ENCODE measurements at regions not wholly inside any gene's neighbourhood (a gene's known extent, or its start where the extent isn't known, plus 50 kb on each side); places are given as distances from the start of the nearest gene placed in this dataset.
"Not testable (repeated sequence)": the region's sequence is repeated elsewhere in the genome, so short reads cannot be mapped to it uniquely, and the experiment has no call there.

DNA sequence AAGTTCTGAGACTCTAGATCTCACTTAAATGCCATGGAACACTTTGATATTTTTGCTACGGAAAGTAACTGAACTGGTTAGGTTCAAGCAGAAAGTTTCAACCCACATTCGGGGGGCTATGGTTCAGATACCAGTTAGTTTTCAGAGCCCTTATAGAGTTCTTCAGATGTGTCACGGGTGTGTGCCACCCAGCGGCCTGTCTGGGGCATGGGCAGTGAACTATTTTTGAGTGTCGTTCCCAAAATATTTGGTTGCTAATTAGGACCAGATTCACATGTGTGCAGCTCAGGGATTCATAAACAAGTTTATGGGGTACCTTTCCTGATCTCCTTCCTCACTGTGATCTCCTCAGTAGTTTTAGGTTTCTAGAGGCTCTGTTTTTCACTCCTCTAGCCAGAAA lies 271.9 kb downstream of the C7orf25 start:
- WGBS (ENCODE audit: insufficient coverage) = 56% methylated on average over 3 of the region's 5 CpGs
- no peak overlapping the region for H3K27ac Mint-ChIP-seq
- ChIA-PET CTCF (no interaction called here), POLR2A (no interaction called here)
- H3K36me3 Mint-ChIP-seq = no peaks in the 10 kb centered on the region
- H3K27me3 ChIP-seq (replicated peaks in 1 of 2; ENCODE audit: control insufficient read depth in 2 of 2, extremely low read depth in 1 of 2, insufficient read depth in 2 of 2, low read length in 1 of 2) = no peaks in the 10 kb centered on the region
- H3K36me3 ChIP-seq (ENCODE audit: control insufficient read depth in 2 of 2, extremely low read depth in 1 of 2, insufficient read depth in 1 of 2, low read length in 1 of 2) = no peaks in the 10 kb centered on the region
- no peak overlapping the region for H3K4me3 ChIP-seq (ENCODE audit: control insufficient read depth in 1 of 2, extremely low read depth in 1 of 2, low read length in 1 of 2)
- H3K9me3 Mint-ChIP-seq = peaks cover 0 to 6% (median 0%) of the 10 kb centered on the region in 3 donors
- H3K4me3 Mint-ChIP-seq = no peak overlapping the region
- H3K27me3 Mint-ChIP-seq = peaks cover 4 to 12% of the 10 kb centered on the region in 2 donors
- DNase-seq (no peak), ATAC-seq (replicated peaks in 1 of 4) (no peak)
- H3K9me3 ChIP-seq = no peaks in the 10 kb centered on the region
- H3K27ac ChIP-seq (ENCODE audit: low read length) = no peak overlapping the region
- H3K4me1 Mint-ChIP-seq = no peaks in the 10 kb centered on the region
- H3K4me1 ChIP-seq (ENCODE audit: control insufficient read depth in 1 of 2, extremely low read depth in 1 of 2, insufficient read depth in 2 of 2, low read length in 2 of 2) = no peaks in the 10 kb centered on the region

DNA sequence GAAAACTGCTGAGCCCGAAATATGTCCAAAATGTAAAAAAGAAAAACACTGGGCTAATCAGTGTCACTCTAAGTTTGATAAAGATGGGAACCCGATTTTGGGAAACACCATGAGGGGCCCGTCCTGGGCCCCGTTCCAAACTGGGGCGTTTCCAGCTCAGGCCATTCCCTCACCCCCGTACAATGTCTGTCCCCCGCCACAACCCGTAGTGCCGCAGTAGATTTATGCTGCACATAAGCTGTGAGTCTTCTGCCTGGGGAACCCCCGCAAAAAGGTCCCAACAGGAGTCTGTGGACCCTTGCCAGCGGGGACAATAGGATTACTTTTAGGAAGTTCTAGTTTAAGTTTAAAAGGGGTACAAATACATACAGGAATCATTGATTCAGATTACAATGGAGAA lies 275.5 kb downstream of the C7orf25 start:
- H3K4me3 ChIP-seq (ENCODE audit: control insufficient read depth in 1 of 2, extremely low read depth in 1 of 2, low read length in 1 of 2); H3K27ac Mint-ChIP-seq; CTCF ChIA-PET; POLR2A ChIA-PET; H3K27ac ChIP-seq (ENCODE audit: low read length); H3K9me3 ChIP-seq; H3K4me1 ChIP-seq (ENCODE audit: control insufficient read depth in 1 of 2, extremely low read depth in 1 of 2, insufficient read depth in 2 of 2, low read length in 2 of 2); ATAC-seq (replicated peaks in 1 of 4); H3K9me3 Mint-ChIP-seq; H3K36me3 Mint-ChIP-seq; DNase-seq; H3K4me1 Mint-ChIP-seq; H3K27me3 Mint-ChIP-seq; H3K27me3 ChIP-seq (replicated peaks in 1 of 2; ENCODE audit: control insufficient read depth in 2 of 2, extremely low read depth in 1 of 2, insufficient read depth in 2 of 2, low read length in 1 of 2); H3K4me3 Mint-ChIP-seq; H3K36me3 ChIP-seq (ENCODE audit: control insufficient read depth in 2 of 2, extremely low read depth in 1 of 2, insufficient read depth in 1 of 2, low read length in 1 of 2): not testable (repeated sequence)
- 86% methylated on average over 7 of the region's 11 CpGs for WGBS (ENCODE audit: insufficient coverage)

DNA sequence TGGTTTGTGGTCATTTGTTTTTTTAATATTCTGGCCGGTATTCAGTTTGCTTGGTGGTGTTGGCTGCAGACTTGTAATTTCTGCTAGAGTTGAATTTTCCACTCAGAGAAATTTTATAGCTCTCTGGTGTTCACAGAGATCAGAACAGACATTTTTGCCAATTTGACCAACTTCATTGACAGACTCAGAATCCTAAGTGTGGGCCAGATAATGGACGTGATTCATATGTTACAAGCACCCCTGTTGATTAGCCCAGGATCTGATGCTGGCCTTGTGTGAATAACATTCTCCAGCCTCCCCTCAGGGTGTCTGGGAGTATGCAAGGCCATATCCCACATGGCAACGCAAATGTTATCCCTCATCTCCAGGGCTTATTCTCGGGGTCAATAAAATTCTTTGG lies 283.8 kb downstream of the C7orf25 start:
- Mint-ChIP-seq H3K27me3 (peaks cover 0 to 2% of the 10 kb centered on the region in 2 donors), H3K4me3 (no peak overlapping the region), H3K9me3 (peaks cover 0 to 5% (median 0%) of the 10 kb centered on the region in 3 donors), H3K36me3 (no peaks in the 10 kb centered on the region), H3K4me1 (no peaks in the 10 kb centered on the region), H3K27ac (no peak overlapping the region)
- H3K27me3 ChIP-seq (replicated peaks in 1 of 2; ENCODE audit: control insufficient read depth in 2 of 2, extremely low read depth in 1 of 2, insufficient read depth in 2 of 2, low read length in 1 of 2) = no peaks in the 10 kb centered on the region
- no peaks in the 10 kb centered on the region for H3K9me3 ChIP-seq
- ChIA-PET CTCF (no interaction called here), POLR2A (no interaction called here)
- DNase-seq = no peak
- H3K4me1 ChIP-seq (ENCODE audit: control insufficient read depth in 1 of 2, extremely low read depth in 1 of 2, insufficient read depth in 2 of 2, low read length in 2 of 2) = no peaks in the 10 kb centered on the region
- ATAC-seq (replicated peaks in 1 of 4) = no peak
- H3K27ac ChIP-seq (ENCODE audit: low read length) = no peak overlapping the region
- H3K4me3 ChIP-seq (ENCODE audit: control insufficient read depth in 1 of 2, extremely low read depth in 1 of 2, low read length in 1 of 2) = no peak overlapping the region
- H3K36me3 ChIP-seq (ENCODE audit: control insufficient read depth in 2 of 2, extremely low read depth in 1 of 2, insufficient read depth in 1 of 2, low read length in 1 of 2) = no peaks in the 10 kb centered on the region
- 63% methylated on average over 2 of the region's 4 CpGs for WGBS (ENCODE audit: insufficient coverage)

DNA sequence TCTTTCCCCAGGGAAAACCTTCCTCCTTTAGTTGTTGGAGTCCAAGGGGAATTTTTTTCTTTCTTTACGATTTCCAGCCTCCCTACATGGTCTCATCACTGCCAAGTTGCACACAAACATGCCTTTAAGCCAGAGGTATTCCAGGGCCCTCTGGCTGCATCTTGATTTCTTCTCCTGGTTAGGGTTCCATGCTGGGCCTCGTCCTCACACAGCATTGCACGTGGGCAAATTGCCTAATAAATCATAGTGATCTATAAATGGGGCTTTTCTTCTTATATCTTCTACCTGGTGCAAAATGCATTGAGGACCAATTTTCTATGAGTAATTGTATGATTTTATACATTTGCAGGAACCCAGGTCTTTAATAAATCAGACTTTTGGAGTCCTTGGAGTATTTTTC lies 284.2 kb downstream of the C7orf25 start:
- no peak for DNase-seq
- peaks cover 0 to 2% of the 10 kb centered on the region in 2 donors for H3K27me3 Mint-ChIP-seq
- ATAC-seq (replicated peaks in 1 of 4) = no peak
- H3K36me3 ChIP-seq (ENCODE audit: control insufficient read depth in 2 of 2, extremely low read depth in 1 of 2, insufficient read depth in 1 of 2, low read length in 1 of 2) = no peaks in the 10 kb centered on the region
- CTCF ChIA-PET = no interaction called here
- no peak overlapping the region for H3K4me3 ChIP-seq (ENCODE audit: control insufficient read depth in 1 of 2, extremely low read depth in 1 of 2, low read length in 1 of 2)
- H3K27me3 ChIP-seq (replicated peaks in 1 of 2; ENCODE audit: control insufficient read depth in 2 of 2, extremely low read depth in 1 of 2, insufficient read depth in 2 of 2, low read length in 1 of 2) = no peaks in the 10 kb centered on the region
- H3K9me3 Mint-ChIP-seq = peaks cover 0 to 5% (median 0%) of the 10 kb centered on the region in 3 donors
- H3K27ac Mint-ChIP-seq = no peak overlapping the region
- POLR2A ChIA-PET = no interaction called here
- no peaks in the 10 kb centered on the region for H3K4me1 ChIP-seq (ENCODE audit: control insufficient read depth in 1 of 2, extremely low read depth in 1 of 2, insufficient read depth in 2 of 2, low read length in 2 of 2)
- WGBS (ENCODE audit: insufficient coverage) = no CpG with 5 or more reads among the region's 3 CpGs
- H3K9me3 ChIP-seq = no peaks in the 10 kb centered on the region
- H3K4me3 Mint-ChIP-seq = no peak overlapping the region
- H3K4me1 Mint-ChIP-seq = no peaks in the 10 kb centered on the region
- no peaks in the 10 kb centered on the region for H3K36me3 Mint-ChIP-seq
- no peak overlapping the region for H3K27ac ChIP-seq (ENCODE audit: low read length)

DNA sequence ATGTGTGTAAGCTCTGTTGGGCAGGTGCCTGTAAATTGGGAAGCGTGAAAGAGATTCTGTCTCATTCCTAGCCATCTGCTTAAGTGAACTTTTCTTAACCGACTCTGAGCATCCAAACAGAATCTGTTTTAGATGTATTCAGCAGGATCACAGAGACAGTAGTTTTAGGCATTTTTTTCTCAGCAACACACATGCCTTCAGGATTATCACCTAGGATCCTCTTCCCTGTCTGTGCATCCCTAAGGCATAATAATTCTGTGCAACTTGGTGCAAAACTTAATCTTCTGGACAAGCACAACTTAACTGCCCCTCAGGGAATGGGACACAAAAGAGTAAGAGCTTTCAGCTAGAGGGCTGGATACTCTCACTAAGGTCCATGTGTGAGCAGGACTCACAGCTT lies 284.8 kb downstream of the C7orf25 start:
- H3K4me3 Mint-ChIP-seq = no peak overlapping the region
- DNase-seq = no peak
- no peaks in the 10 kb centered on the region for H3K4me1 ChIP-seq (ENCODE audit: control insufficient read depth in 1 of 2, extremely low read depth in 1 of 2, insufficient read depth in 2 of 2, low read length in 2 of 2)
- POLR2A ChIA-PET = no interaction called here
- H3K36me3 ChIP-seq (ENCODE audit: control insufficient read depth in 2 of 2, extremely low read depth in 1 of 2, insufficient read depth in 1 of 2, low read length in 1 of 2) = no peaks in the 10 kb centered on the region
- no CpG with 5 or more reads among the region's 2 CpGs for WGBS (ENCODE audit: insufficient coverage)
- no peak for ATAC-seq (replicated peaks in 1 of 4)
- no peak overlapping the region for H3K4me3 ChIP-seq (ENCODE audit: control insufficient read depth in 1 of 2, extremely low read depth in 1 of 2, low read length in 1 of 2)
- H3K9me3 Mint-ChIP-seq = peaks cover 0 to 5% (median 0%) of the 10 kb centered on the region in 3 donors
- H3K27ac Mint-ChIP-seq = no peak overlapping the region
- H3K36me3 Mint-ChIP-seq = no peaks in the 10 kb centered on the region
- H3K4me1 Mint-ChIP-seq = no peaks in the 10 kb centered on the region
- no peak overlapping the region for H3K27ac ChIP-seq (ENCODE audit: low read length)
- H3K9me3 ChIP-seq = no peaks in the 10 kb centered on the region
- H3K27me3 Mint-ChIP-seq = peaks cover 0 to 2% of the 10 kb centered on the region in 2 donors
- CTCF ChIA-PET = no interaction called here
- H3K27me3 ChIP-seq (replicated peaks in 1 of 2; ENCODE audit: control insufficient read depth in 2 of 2, extremely low read depth in 1 of 2, insufficient read depth in 2 of 2, low read length in 1 of 2) = no peaks in the 10 kb centered on the region

DNA sequence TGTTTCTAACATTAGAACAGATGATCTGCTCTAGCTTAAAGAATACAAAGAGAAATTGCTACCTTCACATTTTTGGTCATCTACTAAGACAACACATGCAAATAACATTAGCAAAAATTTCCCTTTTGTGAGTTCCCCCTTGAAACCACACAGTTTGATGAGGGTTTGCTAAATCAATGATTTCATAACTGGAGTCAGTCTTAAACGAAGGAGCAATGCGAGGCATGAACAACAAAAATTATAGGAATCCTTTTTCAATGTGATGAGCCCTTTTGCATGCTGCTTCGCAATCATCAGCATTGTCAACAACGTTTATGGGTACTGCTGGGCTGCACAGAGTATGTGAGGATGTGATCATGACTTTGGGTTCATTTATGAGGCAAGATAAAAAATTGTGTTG lies 286.4 kb downstream of the C7orf25 start:
- no peak for ATAC-seq (replicated peaks in 1 of 4)
- CTCF ChIA-PET = interaction anchor here in 1 of 2 donors (0.6 kb wide), 1 partner anchor 80 kb away, joined by 3 read pairs; no protein-coding TSS in a partner anchor
- Histone ChIP-seq H3K36me3 (ENCODE audit: control insufficient read depth in 2 of 2, extremely low read depth in 1 of 2, insufficient read depth in 1 of 2, low read length in 1 of 2) (no peaks in the 10 kb centered on the region), H3K27me3 (replicated peaks in 1 of 2; ENCODE audit: control insufficient read depth in 2 of 2, extremely low read depth in 1 of 2, insufficient read depth in 2 of 2, low read length in 1 of 2) (no peaks in the 10 kb centered on the region), H3K4me3 (ENCODE audit: control insufficient read depth in 1 of 2, extremely low read depth in 1 of 2, low read length in 1 of 2) (no peak overlapping the region), H3K27ac (ENCODE audit: low read length) (no peak overlapping the region), H3K9me3 (no peaks in the 10 kb centered on the region), H3K4me1 (ENCODE audit: control insufficient read depth in 1 of 2, extremely low read depth in 1 of 2, insufficient read depth in 2 of 2, low read length in 2 of 2) (no peaks in the 10 kb centered on the region)
- 74% methylated on average over 2 of the region's 4 CpGs for WGBS (ENCODE audit: insufficient coverage)
- Mint-ChIP-seq H3K4me3 (no peak overlapping the region), H3K4me1 (no peaks in the 10 kb centered on the region), H3K36me3 (no peaks in the 10 kb centered on the region), H3K27ac (no peak overlapping the region), H3K9me3 (no peaks in the 10 kb centered on the region), H3K27me3 (no peaks in the 10 kb centered on the region)
- DNase-seq = no peak
- POLR2A ChIA-PET = no interaction called here

DNA sequence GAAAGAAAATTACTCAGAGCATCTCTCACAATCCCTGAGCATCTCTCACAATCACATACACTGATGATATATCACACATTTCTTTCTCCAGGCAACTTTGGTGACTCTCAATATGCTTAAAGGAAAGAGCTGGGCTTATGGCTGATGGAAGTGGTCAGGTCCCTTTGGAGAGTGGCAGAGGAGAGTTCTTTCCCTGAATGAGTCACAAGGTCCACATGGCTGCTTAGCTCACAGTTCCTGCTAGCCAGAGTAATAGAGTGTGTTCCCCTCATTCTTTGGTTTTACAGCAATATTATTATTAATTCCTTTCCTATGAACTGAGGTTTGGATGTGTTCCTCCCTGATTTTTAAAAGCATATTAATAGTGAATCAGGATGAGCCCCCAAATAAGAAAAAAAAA lies 287.4 kb downstream of the C7orf25 start:
- ATAC-seq (replicated peaks in 1 of 4) (no peak), DNase-seq (no peak)
- Histone ChIP-seq H3K27ac (ENCODE audit: low read length) (no peak overlapping the region), H3K4me1 (ENCODE audit: control insufficient read depth in 1 of 2, extremely low read depth in 1 of 2, insufficient read depth in 2 of 2, low read length in 2 of 2) (no peaks in the 10 kb centered on the region), H3K36me3 (ENCODE audit: control insufficient read depth in 2 of 2, extremely low read depth in 1 of 2, insufficient read depth in 1 of 2, low read length in 1 of 2) (no peaks in the 10 kb centered on the region), H3K4me3 (ENCODE audit: control insufficient read depth in 1 of 2, extremely low read depth in 1 of 2, low read length in 1 of 2) (no peak overlapping the region), H3K27me3 (replicated peaks in 1 of 2; ENCODE audit: control insufficient read depth in 2 of 2, extremely low read depth in 1 of 2, insufficient read depth in 2 of 2, low read length in 1 of 2) (no peaks in the 10 kb centered on the region), H3K9me3 (no peaks in the 10 kb centered on the region)
- ChIA-PET CTCF (no interaction called here), POLR2A (no interaction called here)
- H3K27ac Mint-ChIP-seq = no peak overlapping the region
- H3K27me3 Mint-ChIP-seq = no peaks in the 10 kb centered on the region
- H3K4me1 Mint-ChIP-seq = no peaks in the 10 kb centered on the region
- no peaks in the 10 kb centered on the region for H3K9me3 Mint-ChIP-seq
- no peak overlapping the region for H3K4me3 Mint-ChIP-seq
- H3K36me3 Mint-ChIP-seq = no peaks in the 10 kb centered on the region

Measured in T-cell (primary cell).